SK-N-SH treated with all-trans-retinoic acid at 6 μM for 48 hours (cell line): ENCODE measurements at regions not wholly inside any gene's neighbourhood (a gene's known extent, or its start where the extent isn't known, plus 50 kb on each side); places are given as distances from the start of the nearest gene placed in this dataset.

ENCODE experiments used
- ATAC-seq: fragments of 200-7000 bp; cut with Tn5 transposase; 3 replicates; pipeline ENCODE4 v1.9.1; 2020; ENCODE audit warnings: mild to moderate bottlenecking, moderate library complexity
- ARNTL ChIP-seq: fragments of 450-650 bp; formaldehyde crosslinking; IDR thresholded peaks from 2 replicates; pipeline ENCODE4 v1.5.0; 2020; ENCODE audit warnings: low read depth, mild to moderate bottlenecking, moderate library complexity, borderline replicate concordance
- BACH2 ChIP-seq: fragments of 250-450 bp; sonication (Bioruptor Pico); IDR thresholded peaks from 2 replicates; pipeline ENCODE4 v1.9.0; 2021; ENCODE audit warnings: mild to moderate bottlenecking, borderline replicate concordance
- CREB5 ChIP-seq: fragments of 250-450 bp; sonication (Bioruptor Pico); IDR thresholded peaks from 2 replicates; pipeline ENCODE4 v1.5.1; 2020; ENCODE audit warnings: low read depth, mild to moderate bottlenecking, moderate library complexity
- CSDC2 ChIP-seq: fragments of 250-450 bp; sonication (Bioruptor Pico); IDR thresholded peaks from 2 replicates; pipeline ENCODE4 v1.5.0; 2020; ENCODE audit warnings: mild to moderate bottlenecking, moderate library complexity
- ESRRG ChIP-seq: fragments of 250-450 bp; sonication (Bioruptor Pico); IDR thresholded peaks from 2 replicates; pipeline ENCODE4 v1.6.1; 2021; ENCODE audit warnings: mild to moderate bottlenecking
- GLIS3 ChIP-seq: fragments of 250-450 bp; sonication (Bioruptor Pico); IDR thresholded peaks from 2 replicates; pipeline ENCODE4 v1.5.0; 2020; ENCODE audit warnings: mild to moderate bottlenecking, moderate library complexity
- ISL1 ChIP-seq: fragments of 250-450 bp; sonication (Bioruptor Pico); IDR thresholded peaks from 2 replicates; pipeline ENCODE4 v2.1.2; 2022; ENCODE audit warnings: mild to moderate bottlenecking, moderate library complexity
- OSR1 ChIP-seq: fragments of 250-450 bp; sonication (Bioruptor Pico); IDR thresholded peaks from 2 replicates; pipeline ENCODE4 v1.8.0; 2022; ENCODE audit warnings: moderate library complexity, mild to moderate bottlenecking, inconsistent platforms
- POU6F1 ChIP-seq: fragments of 250-450 bp; sonication (Bioruptor Pico); IDR thresholded peaks from 2 replicates; pipeline ENCODE4 v1.8.0; 2021; ENCODE audit warnings: low read depth, mild to moderate bottlenecking, moderate library complexity, borderline replicate concordance
- PPARA ChIP-seq: fragments of 250-450 bp; sonication (Bioruptor Pico); IDR thresholded peaks from 2 replicates; pipeline ENCODE4 v1.5.0; 2020; ENCODE audit warnings: mild to moderate bottlenecking, borderline replicate concordance
- RARB ChIP-seq: fragments of 250-450 bp; sonication (Bioruptor Pico); IDR thresholded peaks from 2 replicates; pipeline ENCODE4 v1.8.0; 2021; ENCODE audit warnings: mild to moderate bottlenecking, moderate library complexity
- SNAI2 ChIP-seq: fragments of 250-450 bp; sonication (Bioruptor Pico); IDR thresholded peaks from 2 replicates; pipeline ENCODE4 v1.5.0; 2020; ENCODE audit warnings: mild to moderate bottlenecking, moderate library complexity
- TCF4 ChIP-seq: fragments of 250-450 bp; sonication (Bioruptor Pico); IDR thresholded peaks from 2 replicates; pipeline ENCODE4 v1.8.0; 2021; ENCODE audit warnings: mild to moderate bottlenecking, moderate library complexity, borderline replicate concordance
- TOX ChIP-seq: fragments of 250-450 bp; sonication (Bioruptor Pico); IDR thresholded peaks from 2 replicates; pipeline ENCODE4 v1.8.0; 2021; ENCODE audit warnings: mild to moderate bottlenecking, moderate library complexity, borderline replicate concordance
- ZFP3 ChIP-seq: fragments of 250-450 bp; sonication (Bioruptor Pico); IDR thresholded peaks from 2 replicates; pipeline ENCODE4 v1.5.0; 2020; ENCODE audit warnings: mild to moderate bottlenecking, moderate library complexity
- ZNF565 ChIP-seq: fragments of 450-650 bp; formaldehyde crosslinking; conservative IDR thresholded peaks from 2 replicates; pipeline ENCODE4 v1.5.0; 2020; ENCODE audit warnings: low read depth, mild to moderate bottlenecking, moderate library complexity
- ZNF8 ChIP-seq: fragments of 450-650 bp; formaldehyde crosslinking; IDR thresholded peaks from 2 replicates; pipeline ENCODE4 v1.5.0; 2020; ENCODE audit warnings: mild to moderate bottlenecking, moderate library complexity
- TF ChIP-seq, protein P1 (sequence below): fragments of 250-450 bp; sonication (Bioruptor Pico); IDR thresholded peaks from 2 replicates; pipeline ENCODE4 v1.8.0; 2020; ENCODE audit warnings: mild to moderate bottlenecking, moderate library complexity, borderline replicate concordance
- TF ChIP-seq, protein P2 (sequence below): fragments of 250-450 bp; sonication (Bioruptor Pico); IDR thresholded peaks from 2 replicates; pipeline ENCODE4 v1.5.1; 2021; ENCODE audit warnings: mild to moderate bottlenecking, moderate library complexity

DNA sequence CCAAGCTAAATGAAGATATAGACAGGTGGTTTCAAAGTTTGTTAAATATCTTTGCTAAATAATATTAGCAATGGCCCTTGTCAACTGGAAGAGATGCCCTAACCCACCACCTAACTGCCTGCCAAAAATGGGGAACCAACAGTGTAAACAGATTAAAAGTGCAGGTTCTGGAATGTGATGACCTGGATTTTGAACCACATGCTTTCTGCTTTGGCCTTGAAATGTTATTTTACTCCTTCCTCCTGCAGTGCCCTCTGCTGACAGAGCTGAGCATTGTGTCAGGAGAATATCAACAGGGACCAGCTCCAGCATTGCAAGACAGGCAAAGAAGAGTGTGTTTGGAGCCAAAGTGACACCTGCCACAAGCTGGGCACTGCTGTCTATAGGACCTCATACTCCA lies 226.6 kb downstream of the MYLK4 start:
- no peak for ATAC-seq
- TF ChIP-seq ARNTL, result no peak
- no peak for TF ChIP-seq ZNF565 (CRISPR knock-in tag)
- TF ChIP-seq TOX, result no peak
- TF ChIP-seq, protein P1, sequence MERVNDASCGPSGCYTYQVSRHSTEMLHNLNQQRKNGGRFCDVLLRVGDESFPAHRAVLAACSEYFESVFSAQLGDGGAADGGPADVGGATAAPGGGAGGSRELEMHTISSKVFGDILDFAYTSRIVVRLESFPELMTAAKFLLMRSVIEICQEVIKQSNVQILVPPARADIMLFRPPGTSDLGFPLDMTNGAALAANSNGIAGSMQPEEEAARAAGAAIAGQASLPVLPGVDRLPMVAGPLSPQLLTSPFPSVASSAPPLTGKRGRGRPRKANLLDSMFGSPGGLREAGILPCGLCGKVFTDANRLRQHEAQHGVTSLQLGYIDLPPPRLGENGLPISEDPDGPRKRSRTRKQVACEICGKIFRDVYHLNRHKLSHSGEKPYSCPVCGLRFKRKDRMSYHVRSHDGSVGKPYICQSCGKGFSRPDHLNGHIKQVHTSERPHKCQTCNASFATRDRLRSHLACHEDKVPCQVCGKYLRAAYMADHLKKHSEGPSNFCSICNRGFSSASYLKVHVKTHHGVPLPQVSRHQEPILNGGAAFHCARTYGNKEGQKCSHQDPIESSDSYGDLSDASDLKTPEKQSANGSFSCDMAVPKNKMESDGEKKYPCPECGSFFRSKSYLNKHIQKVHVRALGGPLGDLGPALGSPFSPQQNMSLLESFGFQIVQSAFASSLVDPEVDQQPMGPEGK, result no peak
- no peak for TF ChIP-seq TCF4 (CRISPR knock-in tag)
- TF ChIP-seq SNAI2, result no peak
- TF ChIP-seq RARB, result no peak
- TF ChIP-seq OSR1 (CRISPR knock-in tag), result no peak
- TF ChIP-seq ZFP3 (CRISPR knock-in tag), result no peak
- TF ChIP-seq ZNF8 (CRISPR knock-in tag), result no peak
- no peak for TF ChIP-seq POU6F1 (CRISPR knock-in tag)
- TF ChIP-seq CSDC2 (CRISPR knock-in tag), result no peak
- TF ChIP-seq BACH2, result no peak
- TF ChIP-seq CREB5, result no peak
- no peak for TF ChIP-seq ESRRG (CRISPR knock-in tag)
- TF ChIP-seq ISL1, result no peak

GRCh38 chr6:2523061-2523460 lies 227.7 kb downstream of the MYLK4 start:
- TF ChIP-seq ISL1, result no peak
- no peak for TF ChIP-seq PPARA
- TF ChIP-seq BACH2, result no peak
- TF ChIP-seq ESRRG (CRISPR knock-in tag), result no peak
- TF ChIP-seq, protein P2, sequence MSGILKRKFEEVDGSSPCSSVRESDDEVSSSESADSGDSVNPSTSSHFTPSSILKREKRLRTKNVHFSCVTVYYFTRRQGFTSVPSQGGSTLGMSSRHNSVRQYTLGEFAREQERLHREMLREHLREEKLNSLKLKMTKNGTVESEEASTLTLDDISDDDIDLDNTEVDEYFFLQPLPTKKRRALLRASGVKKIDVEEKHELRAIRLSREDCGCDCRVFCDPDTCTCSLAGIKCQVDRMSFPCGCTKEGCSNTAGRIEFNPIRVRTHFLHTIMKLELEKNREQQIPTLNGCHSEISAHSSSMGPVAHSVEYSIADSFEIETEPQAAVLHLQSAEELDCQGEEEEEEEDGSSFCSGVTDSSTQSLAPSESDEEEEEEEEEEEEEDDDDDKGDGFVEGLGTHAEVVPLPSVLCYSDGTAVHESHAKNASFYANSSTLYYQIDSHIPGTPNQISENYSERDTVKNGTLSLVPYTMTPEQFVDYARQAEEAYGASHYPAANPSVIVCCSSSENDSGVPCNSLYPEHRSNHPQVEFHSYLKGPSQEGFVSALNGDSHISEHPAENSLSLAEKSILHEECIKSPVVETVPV (CRISPR knock-in tag), result no peak
- TF ChIP-seq CREB5, result no peak
- TF ChIP-seq GLIS3, result no peak
- TF ChIP-seq, all 23 proteins: peak for 0
- ATAC-seq, result no peak

DNA sequence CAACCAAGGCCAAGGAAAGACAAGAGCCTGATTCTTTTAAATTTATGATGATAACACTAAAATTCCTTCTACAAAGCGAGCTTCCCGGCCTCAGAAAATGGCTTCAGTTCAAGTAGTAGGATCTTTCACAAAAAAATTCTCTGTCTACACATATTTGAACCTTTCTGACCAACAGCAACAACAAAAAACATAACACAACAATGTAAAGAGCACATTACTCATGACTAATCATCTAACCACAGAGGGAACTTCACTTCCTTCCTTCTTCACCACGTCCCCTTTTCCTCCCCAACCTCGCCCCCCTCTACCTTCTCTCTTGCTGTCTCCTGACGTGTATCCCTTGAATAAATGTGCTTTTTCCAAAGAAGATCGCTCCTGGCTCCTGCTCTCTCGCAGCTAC lies 228.2 kb downstream of the MYLK4 start:
- TF ChIP-seq, protein P1, result no peak
- TF ChIP-seq BACH2 (no peak), ZNF565 (CRISPR knock-in tag) (no peak), ZFP3 (CRISPR knock-in tag) (no peak), ZNF8 (CRISPR knock-in tag) (no peak), ISL1 (no peak), OSR1 (CRISPR knock-in tag) (no peak), CREB5 (no peak), PPARA (no peak), TOX (no peak), ESRRG (CRISPR knock-in tag) (no peak), ARNTL (no peak)
- TF ChIP-seq, all 23 proteins: peak for 0
- ATAC-seq, result no peak
